Stimulated activated CD4-positive, alpha-beta T cell treated with anti-CD3 and anti-CD28 coated beads, Interleukin-15, amount 100 ng/mL, for 24 hours (primary cell): ENCODE measurements at regions not wholly inside any gene's neighbourhood (a gene's known extent, or its start where the extent isn't known, plus 50 kb on each side); places are given as distances from the start of the nearest gene placed in this dataset.
"Not testable (repeated sequence)": the region's sequence is repeated elsewhere in the genome, so short reads cannot be mapped to it uniquely, and the experiment has no call there.

ENCODE experiments used
- DNase-seq: peaks from one replicate; pipeline ENCODE4 v3.0.0-alpha.2; 2020

DNA sequence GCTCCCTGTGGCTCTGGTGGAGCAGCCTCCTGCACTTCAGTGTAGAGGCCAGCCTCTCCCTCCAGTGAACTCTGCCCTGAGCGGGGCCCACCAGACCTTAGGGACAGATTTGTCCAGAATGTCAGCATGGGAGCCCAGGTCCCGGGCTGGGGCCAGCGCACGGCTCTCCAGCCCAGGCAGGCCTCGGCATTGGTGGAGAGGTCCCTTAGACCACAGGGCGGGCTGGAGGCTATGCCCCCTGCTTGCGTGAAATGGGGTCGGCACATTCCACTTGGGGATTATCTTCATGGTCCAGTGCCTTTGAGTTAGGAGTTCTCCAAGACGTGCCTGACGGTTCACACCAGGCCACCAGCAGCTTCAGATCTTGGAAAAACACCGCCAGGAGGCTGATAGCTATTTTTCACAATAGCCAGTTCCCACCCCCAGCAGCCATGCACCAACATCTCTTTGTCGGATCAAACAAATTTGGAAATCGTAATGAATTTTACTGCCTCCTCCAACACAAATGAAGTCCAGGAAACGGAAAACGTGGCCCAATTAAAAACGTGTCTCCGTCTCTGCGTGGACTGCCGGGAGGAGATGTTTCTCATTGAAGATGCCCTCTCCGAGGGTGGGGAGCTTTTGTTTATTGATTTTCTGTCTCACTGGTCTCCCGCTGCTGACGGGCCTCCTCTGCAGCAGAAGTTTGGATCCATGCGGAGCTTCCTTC, 110.0 kb upstream of the CIBAR2 start:
- DNase-seq = no peak

DNA sequence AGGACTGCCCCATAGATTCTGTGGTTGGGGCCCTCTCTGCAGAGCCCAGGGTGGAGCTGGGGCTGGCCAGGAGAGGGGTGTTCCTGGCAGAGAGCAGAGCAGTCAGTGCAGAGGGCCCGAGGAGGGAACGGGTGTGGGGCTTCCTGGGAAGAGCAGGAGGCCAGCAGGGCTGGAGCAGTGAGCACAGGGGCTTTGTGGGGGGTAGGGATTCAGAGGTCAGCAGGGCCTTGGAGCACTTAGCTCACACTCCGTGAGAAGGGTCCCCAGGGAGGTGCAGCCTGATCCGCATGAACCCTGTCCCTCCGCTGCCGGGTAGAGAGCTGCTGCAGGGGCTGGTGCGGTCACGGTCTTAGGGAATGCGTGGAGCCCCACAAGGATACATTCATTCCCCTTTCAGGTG, 113.0 kb upstream of the CIBAR2 start:
- DNase-seq = no peak

DNA sequence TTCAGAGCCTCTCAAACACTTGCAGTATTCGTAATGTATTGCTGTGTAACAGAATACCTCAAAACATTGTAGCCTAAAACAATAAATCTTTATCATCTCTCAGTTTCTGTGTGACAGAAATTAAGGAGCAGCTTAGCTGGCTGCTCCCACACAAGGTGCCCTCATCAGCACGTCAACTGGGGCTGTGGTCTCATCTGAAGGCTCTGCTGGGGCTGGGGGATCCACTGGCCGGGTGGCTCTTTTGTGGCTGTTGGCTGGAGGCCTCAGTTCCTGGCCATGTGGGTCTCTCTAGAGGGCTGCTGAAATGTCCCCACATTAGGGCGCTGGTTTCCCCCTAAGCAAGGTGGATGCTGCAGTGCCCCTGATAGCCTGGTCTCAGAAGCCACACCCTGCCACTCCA, 113.4 kb upstream of the CIBAR2 start:
- DNase-seq = no peak

- no peak for DNase-seq
These were observed 115.0 kb upstream of the CIBAR2 start for GRCh38 chr16:85227084-85227945.

GRCh38 chr16:85227946-85228862, 115.9 kb upstream of the CIBAR2 start:
- no peak for DNase-seq

- DNase-seq = no peak
These were observed 116.7 kb upstream of the CIBAR2 start for GRCh38 chr16:85228970-85229430.

GRCh38 chr16:85229869-85230462, 117.7 kb upstream of the CIBAR2 start:
- DNase-seq = no peak

GRCh38 chr16:85230764-85231383, 118.6 kb upstream of the CIBAR2 start:
- not testable (repeated sequence) for DNase-seq

GRCh38 chr16:85231959-85232358, 119.7 kb upstream of the CIBAR2 start:
- no peak for DNase-seq

DNA sequence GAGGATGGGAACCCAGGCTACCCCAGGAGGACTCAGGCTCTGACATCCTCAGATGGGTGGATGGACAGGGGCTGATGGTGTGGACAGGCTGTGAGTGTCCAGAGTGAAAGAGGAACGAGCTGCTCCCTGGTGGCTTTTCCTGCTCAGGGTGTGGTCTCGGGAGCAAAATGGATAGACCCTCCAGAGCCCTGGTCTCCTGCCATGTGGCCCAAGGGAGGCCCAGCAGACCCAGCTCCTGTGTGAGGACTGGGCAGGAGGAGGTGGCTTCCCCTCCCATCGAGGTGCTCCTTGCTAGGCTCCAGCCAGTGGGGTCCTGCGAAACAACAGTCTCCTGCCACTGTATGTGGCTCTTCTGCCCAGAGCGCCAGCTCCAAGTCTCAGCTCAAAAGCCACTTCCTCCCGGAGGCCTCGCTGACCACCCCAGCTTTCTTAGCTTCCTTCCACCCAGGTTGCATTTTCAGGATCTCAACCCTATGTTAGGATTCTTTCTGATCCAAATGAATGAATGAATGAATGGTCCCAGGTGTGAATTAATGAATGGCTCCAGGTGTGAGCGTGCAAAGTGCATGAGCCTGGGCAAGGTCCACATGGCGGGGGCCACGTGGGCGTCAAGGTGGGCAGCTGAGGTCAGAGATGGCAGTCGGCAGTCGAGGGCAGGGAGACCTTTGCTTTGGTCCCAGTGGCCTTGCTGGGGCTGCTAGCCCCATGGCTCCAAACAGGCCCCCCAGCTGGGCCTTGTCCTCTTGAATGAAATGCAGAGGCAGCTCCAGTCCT, 120.3 kb upstream of the CIBAR2 start:
- no peak for DNase-seq

DNA sequence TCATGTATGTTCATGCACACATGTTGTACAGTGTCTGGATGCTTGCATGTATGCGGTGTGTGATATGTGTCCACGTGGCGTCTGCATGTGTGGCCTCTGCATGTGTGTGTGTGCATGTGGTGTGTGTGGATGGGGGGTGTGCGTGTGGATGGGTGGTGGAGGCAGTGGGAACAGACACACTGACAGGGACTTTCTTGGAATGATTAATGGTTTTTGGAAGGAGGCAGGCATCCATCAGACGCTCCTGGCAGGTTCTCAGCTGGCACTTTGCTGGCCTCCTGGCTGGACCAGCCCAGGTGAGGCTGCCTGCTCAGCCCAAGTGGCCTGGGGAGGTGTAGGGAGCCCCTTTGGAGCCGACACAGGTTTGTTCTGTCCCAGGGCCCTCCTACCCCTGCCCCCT, 121.2 kb upstream of the CIBAR2 start:
- no peak for DNase-seq

DNA sequence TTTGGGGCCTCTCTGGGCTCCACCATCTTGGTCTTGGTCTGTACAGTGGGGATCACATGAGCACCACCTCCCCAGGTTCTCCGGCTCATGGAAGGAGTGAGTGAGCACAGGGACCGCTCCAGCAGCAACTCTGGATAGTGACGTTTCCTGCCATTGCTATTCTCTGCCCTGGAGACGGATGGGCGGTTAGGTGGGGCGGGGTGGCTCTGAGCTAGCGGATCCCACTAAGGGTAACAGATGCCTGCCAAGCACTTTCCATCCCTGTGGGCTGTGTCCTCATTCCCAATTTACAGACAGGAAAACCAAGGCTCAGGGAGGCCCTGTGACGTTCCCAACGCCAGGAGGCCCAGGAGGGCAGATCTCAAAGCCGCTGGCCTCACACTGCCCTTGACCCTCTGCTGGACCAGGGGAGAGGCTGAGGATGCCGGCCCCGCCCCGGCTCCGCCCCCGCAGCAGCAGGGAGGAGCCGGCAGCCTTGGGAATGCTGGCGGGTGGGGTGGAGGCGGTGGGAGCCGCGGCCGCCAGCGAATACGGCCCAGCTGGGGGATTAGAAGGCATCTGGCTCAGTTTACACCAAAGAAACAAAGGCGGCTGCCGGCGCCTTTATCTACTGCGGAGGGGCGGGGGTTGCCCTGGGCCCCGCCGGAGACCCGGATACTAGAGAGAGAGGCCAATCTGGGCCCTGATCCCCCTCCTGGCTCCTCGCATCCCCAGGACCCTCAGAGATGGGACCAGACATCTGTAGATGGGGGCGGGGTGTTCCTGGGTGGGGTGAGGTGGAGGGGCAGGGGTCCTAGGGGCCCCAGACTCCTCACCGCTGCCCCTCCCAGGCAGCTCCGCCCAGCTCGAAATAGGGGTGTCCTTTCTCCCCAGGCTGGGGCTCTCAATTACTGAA, 122.3 kb upstream of the CIBAR2 start:
- DNase-seq = no peak

GRCh38 chr16:85235991-85236817, 123.9 kb upstream of the CIBAR2 start:
- no peak for DNase-seq

- no peak for DNase-seq
These were observed 124.5 kb upstream of the CIBAR2 start for GRCh38 chr16:85236818-85237150.

DNA sequence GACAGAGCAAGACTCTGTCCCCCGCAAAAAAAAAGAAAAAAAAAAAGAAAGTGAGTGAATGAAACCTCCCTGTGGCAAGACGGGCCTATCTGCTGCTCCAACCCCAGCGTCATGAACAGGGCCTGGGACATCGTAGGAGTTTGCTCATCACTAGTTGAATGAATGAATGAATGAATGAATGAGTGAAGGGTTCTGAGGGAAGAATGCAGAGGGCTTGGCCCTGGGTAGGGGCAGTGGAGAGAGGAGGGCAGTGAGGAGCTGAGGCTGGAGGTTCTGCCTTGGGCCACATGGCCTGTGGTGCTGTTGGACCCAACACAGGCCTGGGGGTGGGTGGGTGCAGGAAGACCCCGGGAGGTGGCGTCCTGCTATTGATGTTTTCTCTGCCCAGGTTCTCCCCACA, 125.5 kb upstream of the CIBAR2 start:
- no peak for DNase-seq

DNA sequence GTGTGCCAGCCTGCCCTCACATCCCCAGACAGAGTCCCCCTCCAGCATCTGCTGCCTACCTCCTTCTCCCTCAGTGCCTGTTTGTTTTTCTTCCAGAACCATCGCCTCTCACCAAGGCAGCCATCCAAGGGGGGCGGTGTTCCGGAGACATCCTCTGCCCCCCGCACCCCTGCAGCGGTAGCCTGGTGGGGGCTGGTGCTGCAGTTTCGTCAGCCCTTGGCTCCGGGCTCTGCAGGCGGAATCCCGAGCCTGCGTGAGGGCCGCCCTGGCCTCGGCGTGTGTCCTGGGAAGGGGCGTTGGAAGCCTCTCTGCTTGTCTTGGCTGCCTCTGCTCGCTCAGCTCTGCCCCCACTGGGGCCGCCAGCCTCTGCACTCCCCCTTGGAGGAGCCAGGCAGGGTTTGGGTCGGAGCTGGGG, 126.0 kb upstream of the CIBAR2 start:
- no peak for DNase-seq

GRCh38 chr16:85239239-85239638, 127.0 kb upstream of the CIBAR2 start:
- DNase-seq = no peak

DNA sequence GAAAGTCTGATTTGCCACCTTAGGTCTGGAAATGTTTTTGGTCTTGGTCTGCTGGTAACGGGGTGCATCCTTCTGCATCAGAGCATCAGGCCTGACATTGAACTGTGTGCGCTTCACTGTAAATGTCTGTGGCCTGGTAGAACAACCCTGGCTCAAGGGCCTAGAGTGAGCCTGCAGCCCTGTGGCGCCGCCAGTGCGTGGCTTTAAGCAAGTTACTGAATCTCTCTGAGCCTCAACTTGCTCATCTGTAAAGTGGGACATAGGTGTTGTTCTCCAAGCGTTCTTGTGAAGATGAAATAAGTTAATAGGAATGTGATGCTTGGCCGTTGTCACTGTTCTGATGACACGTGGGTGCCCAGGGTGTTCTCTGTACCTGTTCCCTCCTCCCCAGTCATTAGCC, 127.6 kb upstream of the CIBAR2 start:
- no peak for DNase-seq
